GM21381 (cell line): ENCODE measurements at regions not wholly inside any gene's neighbourhood (a gene's known extent, or its start where the extent isn't known, plus 50 kb on each side); places are given as distances from the start of the nearest gene placed in this dataset.
"Not testable (repeated sequence)": the region's sequence is repeated elsewhere in the genome, so short reads cannot be mapped to it uniquely, and the experiment has no call there.

Experiments
- ATAC-seq: cut with Tn5 transposase; IDR thresholded peaks from one replicate; pipeline ENCODE4 v1.9.1; 2021; ENCODE audit warnings: mild to moderate bottlenecking, moderate library complexity; ENCODE audit not compliant: unreplicated experiment

DNA sequence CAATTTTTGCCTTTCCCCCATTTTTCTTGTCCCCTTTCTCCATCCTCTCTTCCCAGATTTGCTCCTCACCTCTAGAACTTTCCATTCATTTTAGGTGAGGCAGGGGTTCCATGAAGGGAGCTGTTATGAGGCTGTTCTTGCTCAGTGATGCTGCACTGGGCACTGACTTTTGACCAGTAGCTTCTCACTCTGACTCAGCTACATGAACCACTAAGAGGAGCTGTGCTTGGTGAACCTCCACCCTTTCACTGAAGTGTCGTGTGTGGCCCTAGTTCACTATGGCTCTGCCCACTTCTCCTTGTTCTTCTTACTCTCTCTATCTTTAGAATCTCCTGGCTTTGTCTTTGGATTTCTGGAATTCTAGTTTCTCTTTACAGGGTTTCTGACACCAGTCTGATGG, 73.4 kb upstream of the ADRA1D start:
- ATAC-seq = no peak

DNA sequence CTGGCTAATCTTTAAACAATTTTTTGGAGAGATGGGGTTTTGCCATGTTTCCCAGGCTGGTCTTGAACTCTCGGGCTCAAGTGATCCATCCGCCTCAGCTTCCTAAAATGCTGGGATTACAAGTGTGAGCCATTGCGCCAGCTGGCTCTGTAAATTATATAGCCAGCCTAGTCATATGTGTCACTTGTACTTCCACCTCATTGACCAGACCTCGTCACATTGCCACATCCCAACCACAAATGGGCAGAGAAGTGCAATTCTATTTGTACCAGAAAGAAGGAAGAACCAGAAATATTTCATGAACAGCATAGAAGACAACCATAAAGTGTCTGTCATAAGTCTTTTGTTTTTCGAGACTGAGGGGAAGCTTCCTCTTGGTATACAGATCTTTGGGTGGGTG, 71.2 kb upstream of the ADRA1D start:
- ATAC-seq = no peak

DNA sequence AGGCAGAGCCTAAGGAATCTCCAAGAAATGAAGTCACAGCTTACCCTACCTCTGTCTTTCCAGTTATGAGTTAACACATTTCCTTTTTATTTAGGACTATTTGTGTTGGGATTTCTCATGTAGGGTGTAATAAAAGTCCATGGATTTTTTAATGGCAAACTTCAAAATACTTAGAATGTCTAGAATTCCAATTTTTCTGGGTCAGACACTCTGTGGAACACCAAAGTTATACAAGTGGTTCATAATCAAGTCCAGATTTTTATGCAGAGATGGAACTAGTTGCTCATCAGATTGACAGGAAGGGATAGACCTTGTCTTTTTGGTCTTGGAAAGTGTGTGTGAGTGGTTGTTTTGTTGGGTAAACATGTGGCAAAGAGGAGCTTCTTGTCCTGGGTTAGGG, 69.8 kb upstream of the ADRA1D start:
- ATAC-seq = no peak

DNA sequence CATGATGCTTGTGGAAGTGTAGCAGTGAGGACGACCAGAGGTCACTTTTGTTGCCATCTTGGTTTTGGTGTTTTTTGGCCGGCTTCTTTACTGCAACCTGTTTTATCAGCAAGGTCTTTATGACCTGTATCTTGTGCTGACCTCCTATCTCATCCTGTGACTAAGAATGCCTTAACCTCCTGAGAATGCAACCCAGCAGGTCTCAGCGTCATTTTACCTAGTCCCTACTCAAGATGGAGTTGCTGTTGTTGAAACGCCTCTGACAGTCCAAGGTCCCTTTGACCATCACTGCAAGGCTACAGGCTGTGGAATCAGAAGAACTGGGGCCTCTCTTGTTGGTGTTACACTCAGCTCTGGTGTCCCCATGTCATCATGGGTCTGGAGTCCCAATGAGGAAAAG, 61.5 kb upstream of the ADRA1D start:
- not testable (repeated sequence) for ATAC-seq

DNA sequence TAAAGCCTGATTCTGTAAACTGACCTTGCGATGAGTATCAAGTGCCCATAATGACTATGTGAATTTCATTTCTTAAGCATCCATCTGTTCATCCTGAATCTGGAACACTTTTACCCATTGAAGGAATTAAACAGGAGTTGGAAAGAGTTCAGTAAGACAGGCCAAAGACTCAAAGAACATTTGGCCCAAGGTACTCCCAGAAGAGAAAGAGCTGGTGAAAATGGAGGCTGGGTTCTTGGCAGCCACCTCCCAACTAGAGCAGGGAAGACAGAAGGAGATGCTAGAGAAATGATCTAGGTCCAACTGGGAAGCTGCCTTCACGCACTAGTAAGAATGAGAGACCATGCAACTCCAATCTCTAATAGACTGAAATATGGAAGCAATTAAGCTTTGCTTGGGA, 57.1 kb upstream of the ADRA1D start:
- no peak for ATAC-seq

DNA sequence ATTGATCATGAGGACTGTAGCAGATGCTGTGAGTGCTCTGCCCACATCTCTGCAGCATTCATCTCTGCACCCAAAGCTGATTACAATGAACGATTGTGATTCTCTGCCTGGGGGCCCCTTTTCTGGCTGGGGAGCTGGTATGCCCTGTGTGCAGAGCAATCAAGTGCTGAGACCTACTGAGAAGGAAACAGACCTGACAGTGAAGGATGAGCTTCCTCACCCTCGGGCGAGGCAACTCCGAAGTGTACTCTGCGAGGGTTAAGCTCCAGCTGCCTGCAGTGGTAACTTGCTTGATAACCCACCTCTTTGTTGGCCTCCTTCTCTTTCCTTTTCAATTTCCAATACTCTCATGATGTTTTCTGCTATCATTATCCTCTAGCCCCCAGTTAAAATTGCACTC, 56.0 kb upstream of the ADRA1D start:
- no peak for ATAC-seq

DNA sequence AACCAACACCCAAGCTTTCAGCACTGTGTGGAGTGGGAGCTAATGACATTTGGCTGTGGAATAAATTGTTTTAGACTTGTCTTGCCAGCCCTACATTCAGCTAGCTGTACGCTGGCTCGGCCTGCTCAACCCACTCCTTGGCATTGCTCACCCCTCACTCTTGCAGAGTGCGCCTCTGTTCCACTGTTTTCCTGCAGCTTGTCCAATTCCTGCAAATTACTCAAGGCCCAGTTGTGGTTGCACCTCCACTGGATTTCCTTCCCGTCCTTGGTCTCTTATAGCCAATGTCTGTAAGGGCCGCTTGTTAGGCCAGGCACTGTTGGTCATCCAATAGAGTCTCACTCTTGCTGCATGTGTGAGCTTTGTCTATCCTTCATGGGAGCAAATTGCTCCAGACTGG, 55.5 kb upstream of the ADRA1D start:
- ATAC-seq = no peak

DNA sequence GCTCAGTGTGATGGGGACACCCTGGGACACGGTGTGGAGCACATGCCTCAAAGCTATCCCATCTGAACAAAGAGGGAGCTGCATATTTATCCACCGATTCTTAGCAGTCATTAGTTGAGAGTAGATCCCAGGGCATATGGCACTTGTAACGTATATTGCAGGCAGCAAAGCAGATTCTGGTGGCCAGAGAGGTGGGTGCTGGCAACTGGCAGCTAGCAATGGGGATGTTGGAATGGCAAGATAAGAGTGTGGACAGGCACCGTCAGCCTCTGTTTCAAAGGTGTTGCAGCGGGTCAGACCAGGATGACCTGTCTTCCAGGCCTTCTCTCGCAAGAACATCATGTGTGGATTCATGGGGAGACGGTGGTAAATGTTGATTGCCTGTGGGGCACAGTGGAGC, 54.0 kb upstream of the ADRA1D start:
- no peak for ATAC-seq

DNA sequence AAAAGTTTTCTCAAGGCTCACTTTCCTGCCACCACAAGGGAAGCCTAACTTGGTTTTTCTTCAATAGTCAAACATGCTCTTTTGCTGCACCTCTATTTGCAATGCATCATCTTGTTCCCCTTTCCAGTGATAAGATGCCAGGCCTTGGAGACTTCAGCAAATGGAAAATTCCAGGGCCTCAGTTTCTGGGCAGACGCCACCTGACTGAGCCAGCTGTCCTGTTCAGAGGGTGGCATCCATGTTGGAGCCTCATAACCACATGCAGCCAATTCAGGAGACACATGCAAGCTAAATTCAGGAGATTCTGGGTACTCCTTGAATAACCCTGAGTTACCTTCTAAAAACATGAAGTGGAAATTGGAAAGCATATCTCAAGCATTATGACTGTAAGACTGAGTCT, 51.8 kb upstream of the ADRA1D start:
- no peak for ATAC-seq

DNA sequence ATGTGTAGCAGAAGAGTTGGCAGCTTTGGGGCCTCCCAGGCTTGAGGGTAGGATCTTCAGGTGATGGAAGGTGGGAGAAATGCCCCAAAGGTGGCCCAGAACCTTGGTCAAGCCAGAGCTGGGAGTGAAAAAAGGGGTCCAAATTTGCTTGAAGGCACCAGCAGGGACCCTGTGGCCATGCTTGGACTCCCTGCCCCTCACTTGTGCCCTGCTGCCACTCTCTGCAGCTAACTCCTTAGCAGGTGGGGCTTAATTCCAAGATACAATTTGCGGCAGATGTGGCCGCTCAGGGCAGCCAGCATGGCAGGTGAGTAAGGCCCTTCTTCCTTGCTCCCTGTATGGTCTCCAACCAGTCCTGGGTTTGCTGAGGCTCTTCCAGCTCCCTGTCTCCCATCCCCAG, 51.3 kb upstream of the ADRA1D start:
- no peak for ATAC-seq

DNA sequence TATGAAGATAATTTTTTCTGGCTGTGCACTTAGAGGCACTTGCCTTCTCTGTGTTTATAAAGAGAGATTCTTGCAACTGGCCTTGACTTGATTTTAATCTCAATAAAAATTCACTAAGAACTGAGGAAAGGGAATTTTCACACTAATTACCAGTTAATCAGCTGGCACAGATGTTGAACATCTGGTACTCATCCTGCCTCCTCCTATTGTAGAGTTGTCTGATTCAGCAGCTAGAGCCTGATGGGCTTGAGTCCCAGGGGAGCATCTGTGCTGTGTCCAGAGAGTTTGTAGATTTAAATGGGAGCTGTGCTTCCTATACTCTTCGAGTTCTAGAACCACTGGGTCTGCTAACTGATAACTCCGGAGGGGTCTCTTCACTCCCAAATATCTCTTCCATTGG, 50.7 kb upstream of the ADRA1D start:
- ATAC-seq = no peak

DNA sequence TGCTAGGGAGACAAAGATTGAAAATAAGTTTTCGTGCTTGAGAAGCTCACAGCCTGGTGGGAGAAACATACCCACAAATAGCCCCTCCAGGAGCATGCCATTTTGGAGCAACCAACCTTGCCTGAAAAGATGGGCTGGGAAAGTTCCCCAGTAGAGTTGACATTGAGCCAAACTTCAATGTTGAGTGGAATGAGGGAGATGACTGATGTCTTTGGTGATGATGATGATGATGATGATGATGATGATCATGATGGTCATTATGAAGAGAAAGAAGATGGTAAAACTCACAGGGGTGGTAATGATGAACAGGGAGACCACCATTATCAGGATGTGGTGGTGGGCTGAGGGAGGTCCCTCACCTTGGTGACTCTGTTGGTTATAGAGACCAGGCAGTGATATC, 50.1 kb upstream of the ADRA1D start:
- no peak for ATAC-seq
